Urothelium cell line (cell line): ENCODE measurements at regions not wholly inside any gene's neighbourhood (a gene's known extent, or its start where the extent isn't known, plus 50 kb on each side); places are given as distances from the start of the nearest gene placed in this dataset.

ENCODE experiments used
- DNase-seq: peaks from one replicate; pipeline ENCODE4 v3.0.0; 2011; ENCODE audit warnings: low spot score, mixed read lengths
- FAIRE-seq: peaks from 2 replicates; lab custom pipeline; 2011; peaks lifted over from hg19 to GRCh38; lab: Jason Lieb, UNC

GRCh38 chr20:54272901-54273488, 65.1 kb downstream of the PFDN4 start:
- DNase-seq: no peak
- FAIRE-seq: peak; percentile 20

DNA sequence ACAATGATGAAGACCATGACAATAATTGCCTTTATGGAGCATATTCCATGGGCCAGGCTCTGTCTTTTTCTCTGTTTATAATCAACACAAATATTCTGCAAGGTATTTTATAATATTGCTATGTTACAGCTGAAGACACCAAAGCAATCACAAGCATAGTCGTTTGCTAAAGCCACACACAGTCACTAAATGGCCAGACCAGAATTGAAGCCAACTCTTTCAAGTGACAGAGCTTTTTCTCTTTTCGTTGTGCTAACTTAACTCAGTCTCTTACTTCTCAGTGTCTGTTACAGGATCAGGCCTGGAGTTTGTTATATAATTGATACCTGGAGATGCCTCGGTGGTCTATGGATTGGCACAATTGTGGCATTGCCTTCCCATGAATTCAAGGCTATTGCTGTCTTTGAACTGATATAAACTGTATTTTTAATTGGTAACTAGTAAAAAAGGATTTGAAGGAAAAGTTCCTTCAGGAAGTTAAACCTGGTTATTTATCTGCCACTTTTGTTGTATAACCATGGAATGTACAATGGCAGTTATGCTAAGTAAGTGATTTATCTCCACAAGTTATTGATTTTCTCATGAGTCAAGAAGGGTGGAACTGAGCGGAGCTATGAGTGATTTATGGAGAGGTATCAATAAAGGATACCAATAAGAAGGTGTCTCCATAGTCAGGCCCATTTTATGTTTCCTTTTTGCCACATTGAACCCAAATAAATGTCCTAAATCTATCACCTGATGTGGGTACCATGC, 67.6 kb downstream of the PFDN4 start:
- no peak for FAIRE-seq
- DNase-seq: no peak

- FAIRE-seq: no peak
- no peak for DNase-seq
Observed at GRCh38 chr20:54276577-54277169, 68.8 kb downstream of the PFDN4 start.

DNA sequence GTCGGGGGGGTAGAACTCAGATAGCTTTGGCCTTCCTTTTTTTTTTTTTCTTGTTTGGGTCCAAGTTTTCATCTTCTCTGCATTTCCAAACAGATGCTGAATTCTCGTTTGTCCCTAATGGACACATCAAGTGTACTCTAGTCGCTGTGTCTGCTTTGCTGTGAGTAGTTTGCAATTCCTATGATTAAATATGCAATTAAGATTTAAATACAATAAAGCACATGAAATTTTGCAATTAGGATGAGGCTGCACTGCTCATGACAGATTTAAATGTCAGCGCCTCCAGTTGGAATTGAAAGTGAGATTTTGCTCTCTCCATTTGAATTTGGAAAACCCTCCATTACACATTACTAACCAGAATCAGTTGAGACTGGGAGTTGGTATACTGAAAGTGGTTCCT, 70.4 kb downstream of the PFDN4 start:
- FAIRE-seq (no peak), DNase-seq (no peak)

GRCh38 chr20:54282625-54283024, 74.7 kb downstream of the PFDN4 start:
- FAIRE-seq (no peak), DNase-seq (no peak)

DNA sequence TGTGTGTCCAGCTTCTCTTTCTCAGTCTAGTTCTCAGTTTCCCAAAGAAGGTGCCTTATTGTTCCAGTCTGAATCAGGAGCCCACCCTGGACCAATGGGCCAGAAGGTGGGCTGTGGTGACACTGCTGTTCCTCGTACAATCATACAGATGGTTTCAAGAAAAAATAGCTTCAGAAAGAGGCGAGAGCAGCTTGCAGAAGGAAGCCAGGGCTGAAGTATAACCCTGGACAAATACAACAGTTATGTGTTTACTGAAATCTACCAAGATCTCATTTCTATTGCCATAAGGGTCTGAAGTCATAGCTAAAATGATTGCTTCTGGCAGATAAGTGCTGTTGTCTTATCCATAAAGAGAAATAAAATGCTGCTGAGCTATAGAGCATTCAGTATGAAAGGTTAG, 75.4 kb downstream of the PFDN4 start:
- no peak for FAIRE-seq

DNA sequence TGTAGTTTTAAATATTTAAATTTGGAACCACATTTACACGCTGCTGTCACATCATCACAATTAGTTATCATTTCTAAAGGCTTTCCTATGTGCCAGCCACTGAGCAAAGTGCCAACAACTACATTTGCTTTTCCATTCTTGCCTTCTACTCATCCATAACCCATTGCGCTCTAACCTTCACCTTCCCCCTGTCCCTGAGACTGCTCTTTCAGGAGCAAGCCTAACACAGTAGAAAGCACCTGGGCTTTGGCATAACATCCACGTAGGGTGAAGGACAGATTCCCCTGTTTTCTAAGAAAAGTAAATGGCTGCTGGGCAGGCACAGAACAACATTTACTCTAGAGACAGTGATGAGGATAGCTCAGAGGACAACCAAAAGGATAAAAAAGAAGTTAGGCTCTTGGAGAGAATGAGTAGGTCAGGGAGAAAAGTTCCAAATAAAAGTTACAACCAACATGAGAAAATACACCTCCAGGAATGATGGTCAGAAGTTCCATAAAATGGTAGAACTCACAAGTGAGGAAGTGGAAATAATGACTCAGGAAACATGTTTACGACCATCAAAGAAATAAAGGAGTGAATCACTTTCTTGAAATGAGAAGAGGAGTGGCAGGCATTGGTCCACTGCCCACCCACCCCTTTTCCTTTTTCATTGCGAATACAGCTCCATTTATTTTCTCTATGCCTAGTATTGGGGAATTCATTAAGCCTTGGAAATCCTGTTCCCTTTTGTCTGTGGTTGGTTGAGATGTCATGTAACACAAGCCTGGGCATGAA, 77.2 kb downstream of the PFDN4 start:
- DNase-seq (peak; percentile 52), FAIRE-seq (peak; percentile 42)

More for the DNA sequence above, 75.4 kb downstream of the PFDN4 start:
- DNase-seq: no peak

DNA sequence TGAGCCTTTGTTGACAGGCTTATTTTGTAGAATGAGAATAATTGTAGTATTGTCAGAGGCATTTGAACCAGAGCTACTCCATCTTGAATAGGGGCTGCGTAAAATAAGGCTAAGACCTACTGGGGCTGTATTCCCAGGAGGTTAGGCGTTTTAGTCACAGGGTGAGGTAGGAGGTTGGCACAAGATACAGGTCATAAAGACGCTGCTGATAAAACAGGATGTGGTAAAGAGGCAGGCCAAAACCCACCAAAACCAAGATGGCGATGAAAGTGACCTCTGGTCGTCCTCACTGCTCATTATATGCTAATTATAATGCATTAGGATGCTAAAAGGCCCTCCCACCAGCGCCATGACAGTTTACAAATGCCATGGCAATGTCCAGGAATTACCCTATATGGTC, 82.7 kb downstream of the PFDN4 start:
- FAIRE-seq: no peak

DNA sequence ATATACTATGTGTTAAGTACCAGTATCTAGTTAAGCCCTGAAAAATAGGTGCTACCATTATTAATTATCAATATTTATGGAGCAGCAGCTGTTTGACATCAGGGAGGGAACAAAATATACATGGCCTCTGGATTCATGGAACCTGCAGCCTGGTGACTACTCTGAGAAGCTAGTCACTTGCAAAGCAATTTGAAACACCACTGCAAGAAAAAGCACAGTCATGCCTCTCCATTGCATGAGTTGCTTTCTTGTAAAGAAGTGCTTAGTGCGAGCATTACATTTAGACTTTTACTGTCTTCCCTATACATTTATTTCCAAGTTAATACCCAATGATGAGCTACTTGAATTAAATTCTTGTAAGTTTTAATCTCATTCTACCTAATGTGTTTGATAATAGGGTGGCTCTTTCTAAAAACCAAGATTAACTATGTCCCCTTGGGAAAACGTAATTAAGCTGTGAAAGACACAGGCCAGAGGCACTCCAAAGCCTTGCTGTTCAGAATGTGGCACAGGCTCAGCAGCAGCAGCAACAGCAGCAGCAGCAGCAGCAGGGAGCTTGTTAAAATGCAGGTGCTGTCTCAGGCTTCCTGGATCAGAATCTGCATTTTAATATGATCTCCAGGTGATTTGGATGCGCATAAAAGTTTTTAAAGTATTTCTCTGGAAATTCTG, 83.6 kb downstream of the PFDN4 start:
- DNase-seq (no peak), FAIRE-seq (no peak)

More for the DNA sequence above, 82.7 kb downstream of the PFDN4 start:
- DNase-seq: no peak

DNA sequence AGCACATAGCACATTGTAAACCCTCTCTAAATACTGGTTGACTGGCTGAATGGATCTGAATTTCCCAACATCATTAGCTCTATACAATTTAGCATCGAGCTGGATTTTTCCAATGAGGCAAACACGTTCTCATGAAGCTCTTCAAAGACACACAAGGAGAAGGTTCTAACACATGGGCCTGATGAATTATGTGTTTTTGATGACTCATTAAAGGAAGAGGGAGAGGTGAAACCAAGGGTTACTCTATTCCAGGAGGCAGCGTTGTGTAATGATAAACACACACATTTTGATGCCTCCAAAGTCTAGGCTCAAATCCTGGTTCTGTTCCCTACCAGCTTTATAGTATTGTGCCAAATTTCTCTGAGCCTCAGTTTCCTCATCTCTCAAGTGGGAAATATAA, 84.3 kb downstream of the PFDN4 start:
- DNase-seq: peak; percentile 33
- FAIRE-seq: peak; percentile 50

- DNase-seq: no peak
- no peak for FAIRE-seq
Observed at GRCh38 chr20:54293526-54293925, 85.6 kb downstream of the PFDN4 start.

DNA sequence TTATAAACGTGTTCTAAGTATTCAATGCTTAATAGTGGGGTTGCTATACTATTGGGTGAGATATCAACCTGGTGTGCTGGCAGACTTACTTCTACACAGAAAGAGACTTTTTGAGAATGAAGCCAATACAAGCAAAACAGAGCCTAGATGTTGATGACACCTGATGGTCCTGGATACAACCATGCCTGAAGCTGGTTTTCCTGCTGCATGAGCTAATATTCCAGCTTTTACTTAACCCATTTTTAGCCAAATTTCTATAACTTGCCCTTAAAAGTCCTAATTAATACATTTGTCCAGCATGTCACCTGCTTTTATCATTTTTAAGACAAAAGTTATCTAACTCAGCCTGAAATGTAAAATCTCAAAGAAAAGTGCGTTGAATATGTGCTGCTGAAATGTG, 86.2 kb downstream of the PFDN4 start:
- FAIRE-seq (no peak), DNase-seq (no peak)

GRCh38 chr20:54295686-54296085, 87.8 kb downstream of the PFDN4 start:
- DNase-seq (no peak), FAIRE-seq (no peak)

GRCh38 chr20:54305421-54305820, 97.5 kb downstream of the PFDN4 start:
- FAIRE-seq: no peak
- DNase-seq: no peak

GRCh38 chr20:54306985-54307710, 99.3 kb downstream of the PFDN4 start:
- DNase-seq (no peak), FAIRE-seq (no peak)

GRCh38 chr20:54308804-54309203, 100.9 kb downstream of the PFDN4 start:
- FAIRE-seq (no peak), DNase-seq (no peak)

DNA sequence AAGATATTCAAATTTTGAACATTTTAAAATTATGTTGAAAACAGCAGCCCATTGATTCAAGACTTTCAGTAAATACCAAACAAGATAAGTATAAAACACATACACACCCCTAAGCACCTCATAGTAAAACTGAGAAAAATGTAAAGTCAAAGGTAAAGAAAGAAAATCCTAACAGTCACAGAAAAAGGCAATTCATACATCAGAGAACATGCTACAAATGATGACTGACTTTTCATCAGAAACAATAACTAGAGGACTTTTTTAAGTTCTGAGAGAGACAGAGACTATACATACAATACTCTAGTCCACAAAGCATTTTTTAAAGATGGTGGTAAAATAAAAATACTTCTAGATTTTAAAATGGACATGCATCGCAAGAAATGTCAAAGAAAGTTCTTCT, 111.0 kb downstream of the PFDN4 start:
- no peak for FAIRE-seq

GRCh38 chr20:54320148-54320607, 112.3 kb downstream of the PFDN4 start:
- FAIRE-seq: peak; percentile 62
- no peak for DNase-seq

More for the DNA sequence above, 111.0 kb downstream of the PFDN4 start:
- no peak for DNase-seq

DNA sequence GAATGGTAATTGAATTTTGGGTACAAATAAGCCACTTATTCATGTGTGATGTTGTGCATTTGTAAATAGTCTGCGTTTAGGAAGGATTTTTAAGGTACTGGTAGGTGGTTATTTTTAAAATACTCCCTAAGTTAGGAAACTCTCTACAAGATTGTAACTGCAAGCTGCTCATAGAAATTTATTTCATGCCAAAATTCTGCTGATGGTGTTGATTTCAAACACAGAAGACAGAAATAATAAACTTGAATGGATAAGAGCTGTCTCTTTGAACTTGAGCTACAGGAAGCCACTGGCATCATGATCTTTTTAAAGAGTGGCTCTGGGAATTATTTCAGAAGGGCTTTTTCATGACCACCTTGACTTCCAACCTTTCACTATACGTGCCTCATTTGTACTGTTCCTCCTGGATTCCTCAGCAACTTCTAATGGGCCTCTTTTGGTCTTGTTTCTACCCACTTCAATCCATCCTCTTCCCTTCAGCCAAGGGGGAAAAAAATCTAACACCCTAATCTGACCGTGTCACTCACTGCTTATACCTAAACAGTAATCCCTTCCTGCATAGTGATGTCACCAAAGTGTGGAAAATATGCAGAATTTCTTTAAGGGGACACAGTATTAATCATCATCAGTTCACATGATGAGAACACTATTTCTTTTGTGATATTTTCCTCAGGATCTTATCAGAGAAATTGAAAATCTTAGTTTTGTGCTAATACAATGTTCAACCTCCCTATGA, 113.6 kb downstream of the PFDN4 start:
- DNase-seq (no peak), FAIRE-seq (no peak)
